Dedifferentiated amniotic fluid mesenchymal stem cell (primary cell): ENCODE measurements at regions not wholly inside any gene's neighbourhood (a gene's known extent, or its start where the extent isn't known, plus 50 kb on each side); places are given as distances from the start of the nearest gene placed in this dataset.
"Not testable (repeated sequence)": the region's sequence is repeated elsewhere in the genome, so short reads cannot be mapped to it uniquely, and the experiment has no call there.

ENCODE experiments used
- DNase-seq: peaks from one replicate; pipeline ENCODE4 v3.0.0-alpha.2; 2016; ENCODE audit errors: extremely low spot score

GRCh38 chr7:155396661-155397060 lies 61.3 kb upstream of the EN2 start:
- no peak for DNase-seq

GRCh38 chr7:155397758-155398714 lies 59.9 kb upstream of the EN2 start:
- not testable (repeated sequence) for DNase-seq

- no peak for DNase-seq
These were observed 59.0 kb upstream of the EN2 start for GRCh38 chr7:155398944-155399343.

- no peak for DNase-seq
These were observed 58.4 kb upstream of the EN2 start for GRCh38 chr7:155399577-155399976.

- DNase-seq, result no peak
These were observed 56.7 kb upstream of the EN2 start for GRCh38 chr7:155401231-155401630.

- DNase-seq, result no peak
These were observed 56.0 kb upstream of the EN2 start for GRCh38 chr7:155401884-155402283.

- no peak for DNase-seq
These were observed 55.0 kb upstream of the EN2 start for GRCh38 chr7:155402941-155403340.

- no peak for DNase-seq
These were observed 53.0 kb upstream of the EN2 start for GRCh38 chr7:155404976-155405375.

GRCh38 chr7:155405399-155406318 lies 52.3 kb upstream of the EN2 start:
- no peak for DNase-seq

- no peak for DNase-seq
These were observed 50.1 kb upstream of the EN2 start for GRCh38 chr7:155407799-155408198.
